Putamen (tissue), 1 donor: ENCODE measurements at regions not wholly inside any gene's neighbourhood (a gene's known extent, or its start where the extent isn't known, plus 50 kb on each side); places are given as distances from the start of the nearest gene placed in this dataset.

Experiments used
- DNase-seq: peaks from one replicate; pipeline ENCODE4 v3.0.0-alpha.2; 2016; ENCODE audit warnings: low spot score

DNA sequence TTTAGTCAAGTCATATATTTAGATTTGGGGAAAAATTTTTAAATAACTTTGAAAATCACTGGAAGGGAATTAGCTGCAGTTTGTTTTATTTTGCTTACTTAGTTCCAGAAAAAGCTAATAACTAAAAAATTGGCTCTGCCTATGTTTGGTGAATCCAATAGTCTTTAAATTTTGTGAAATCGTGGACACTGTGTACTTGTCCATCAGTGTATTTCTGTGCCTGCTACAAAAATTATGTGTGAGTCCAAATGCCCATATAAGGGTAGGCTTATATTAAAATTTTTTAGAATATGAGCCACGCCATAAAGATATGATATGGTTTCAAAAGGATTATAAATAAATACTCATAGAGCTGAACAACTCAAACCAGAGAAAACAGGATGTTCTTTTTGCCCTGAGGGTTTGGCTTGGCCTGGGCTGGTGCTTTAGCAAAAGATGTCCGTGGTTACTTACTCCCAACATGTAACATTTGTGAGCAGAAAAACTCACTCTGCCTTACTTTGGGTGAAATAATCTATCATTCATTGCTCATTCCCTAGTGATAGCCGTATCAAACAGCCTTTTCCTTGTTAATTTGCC is 133.2 kb upstream of the PRLR start:
- no peak for DNase-seq

- no peak for DNase-seq
Measured at GRCh38 chr5:35362772-35363171, 132.5 kb upstream of the PRLR start.

DNA sequence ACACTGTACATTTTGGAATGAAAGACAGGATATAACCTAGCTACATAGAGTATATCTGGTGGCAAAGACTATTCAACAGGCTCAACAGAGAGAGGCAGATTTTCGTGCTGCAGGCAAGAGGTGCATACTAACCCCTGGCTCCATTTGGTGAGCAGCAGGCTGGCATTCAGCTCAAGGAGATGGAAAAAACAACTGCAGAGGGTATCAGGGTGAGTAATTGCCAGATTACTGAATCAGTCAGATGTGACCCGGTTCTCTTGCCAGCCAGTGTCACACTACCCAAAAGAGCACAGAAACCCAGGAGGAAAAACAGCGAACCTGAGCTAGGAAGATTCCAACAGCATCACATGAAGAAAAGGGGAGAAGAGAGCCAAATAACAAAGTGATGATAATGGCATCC is 130.4 kb upstream of the PRLR start:
- DNase-seq, result no peak

GRCh38 chr5:35359859-35360258 is 129.6 kb upstream of the PRLR start:
- no peak for DNase-seq

DNA sequence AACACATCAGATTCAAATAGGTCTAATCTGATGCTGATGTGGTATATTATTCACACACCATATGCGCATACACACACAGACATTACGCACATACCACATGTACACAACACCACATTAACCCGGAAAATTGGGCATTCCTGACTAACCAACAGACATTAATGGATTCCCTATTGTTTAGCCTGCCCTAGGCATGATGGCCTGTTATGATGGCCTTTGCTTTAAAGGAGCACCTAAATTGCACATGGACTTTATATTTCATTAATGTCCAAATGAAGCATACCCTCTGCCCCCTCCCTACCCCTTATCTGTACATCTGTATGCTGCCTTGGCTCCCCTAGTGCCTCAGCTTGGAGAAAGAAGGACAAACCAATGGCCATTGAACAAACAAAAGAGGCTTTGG is 127.7 kb upstream of the PRLR start:
- no peak for DNase-seq

DNA sequence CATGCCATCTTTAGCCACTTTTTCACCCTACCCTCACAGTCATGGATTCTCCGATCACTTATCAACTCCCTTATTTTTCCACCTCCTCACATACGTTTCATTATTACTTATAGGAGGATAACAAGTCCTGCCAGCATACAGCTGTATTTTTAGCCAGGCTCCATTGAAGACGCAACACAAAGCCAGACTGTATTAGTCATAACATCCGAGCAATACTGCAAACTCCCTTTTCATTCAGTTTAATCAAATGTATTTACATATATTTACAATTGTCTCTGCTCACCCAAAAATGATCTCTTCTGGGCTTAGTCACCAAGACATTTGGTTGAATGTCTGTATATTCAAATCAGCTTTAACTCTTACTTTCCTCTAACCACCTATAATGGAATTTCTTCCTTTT is 126.4 kb upstream of the PRLR start:
- DNase-seq, result no peak

GRCh38 chr5:35354751-35355150 is 124.5 kb upstream of the PRLR start:
- DNase-seq, result no peak

DNA sequence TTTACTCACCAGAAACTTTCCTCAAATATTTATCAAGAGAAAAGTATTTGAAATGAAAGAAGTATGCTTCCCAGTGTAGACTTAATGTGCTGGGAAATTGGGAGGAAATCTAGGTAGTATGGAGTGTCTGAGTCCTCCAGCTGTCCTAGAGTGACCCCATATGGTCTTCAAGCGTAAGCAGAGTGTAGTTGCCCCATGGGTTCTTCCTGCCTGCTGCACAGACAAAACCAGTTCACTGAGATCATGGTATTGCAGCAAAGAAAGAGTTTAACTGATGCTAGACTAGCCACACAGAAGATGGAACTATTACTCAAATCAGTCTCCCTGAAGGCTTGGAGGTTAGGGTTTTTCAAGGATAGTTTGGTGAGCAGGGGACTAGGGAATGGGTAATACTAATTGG is 114.9 kb upstream of the PRLR start:
- no peak for DNase-seq

DNA sequence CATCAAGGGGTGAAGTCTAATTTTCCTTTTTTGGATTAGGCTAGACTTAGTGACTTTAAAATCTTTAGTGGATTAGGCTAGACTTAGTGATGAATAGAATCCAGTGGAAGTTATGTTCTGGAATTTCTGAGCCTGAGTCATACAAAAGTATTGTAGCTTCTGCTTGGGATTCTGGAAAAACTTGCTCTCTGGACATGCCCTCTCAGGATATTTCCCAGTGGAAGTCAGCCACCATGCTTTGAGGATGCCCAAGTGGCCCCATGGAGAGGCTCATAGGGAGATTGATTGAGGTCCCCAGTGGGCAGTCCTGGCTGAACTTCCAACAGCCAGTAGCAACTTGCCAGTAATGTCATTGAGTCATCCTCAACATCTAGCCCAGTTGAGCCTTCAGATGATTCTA is 112.4 kb upstream of the PRLR start:
- no peak for DNase-seq

DNA sequence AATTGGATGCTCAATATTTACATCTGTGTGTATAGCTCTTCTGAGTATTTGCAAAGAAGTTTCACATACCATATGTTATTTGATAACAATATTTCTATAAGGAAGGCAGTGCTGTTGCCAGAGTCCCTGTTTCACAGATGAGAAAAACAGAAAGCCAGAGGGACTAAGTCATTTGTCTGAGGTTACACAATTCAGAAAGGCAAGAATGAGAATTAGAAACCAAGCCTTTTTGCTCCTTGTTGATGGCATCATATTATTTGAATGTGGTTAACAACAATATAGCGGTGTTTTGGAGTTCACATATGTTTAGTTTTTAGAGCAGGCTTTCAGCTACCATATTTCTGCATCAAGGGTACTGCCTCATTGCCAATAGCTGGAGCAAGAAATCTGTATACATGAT is 110.9 kb upstream of the PRLR start:
- DNase-seq, result no peak

- DNase-seq, result no peak
Measured at GRCh38 chr5:35339616-35340100, 109.4 kb upstream of the PRLR start.

GRCh38 chr5:35339006-35339405 is 108.7 kb upstream of the PRLR start:
- no peak for DNase-seq

GRCh38 chr5:35338157-35338453 is 107.8 kb upstream of the PRLR start:
- DNase-seq, result no peak

- DNase-seq, result no peak
Measured at GRCh38 chr5:35337340-35338156, 107.3 kb upstream of the PRLR start.

DNA sequence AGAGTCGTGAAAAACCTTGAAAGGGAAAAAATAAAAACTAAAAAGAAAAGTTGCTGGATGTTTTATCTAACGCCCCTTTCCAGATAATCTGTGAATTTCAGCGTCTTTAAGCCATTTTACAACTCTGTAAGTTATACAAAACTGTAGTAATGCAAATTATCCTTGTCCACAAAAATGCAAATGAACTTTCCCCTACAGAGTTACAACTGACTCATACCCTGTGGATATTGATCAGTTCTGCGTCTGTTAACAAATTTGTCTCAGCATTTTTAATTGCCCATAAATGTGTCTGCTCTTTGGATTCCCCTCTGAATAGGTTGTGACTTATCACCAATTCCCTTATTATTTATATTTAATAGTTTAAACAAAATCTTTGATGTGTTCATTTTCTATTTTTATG is 105.9 kb upstream of the PRLR start:
- DNase-seq, result no peak

DNA sequence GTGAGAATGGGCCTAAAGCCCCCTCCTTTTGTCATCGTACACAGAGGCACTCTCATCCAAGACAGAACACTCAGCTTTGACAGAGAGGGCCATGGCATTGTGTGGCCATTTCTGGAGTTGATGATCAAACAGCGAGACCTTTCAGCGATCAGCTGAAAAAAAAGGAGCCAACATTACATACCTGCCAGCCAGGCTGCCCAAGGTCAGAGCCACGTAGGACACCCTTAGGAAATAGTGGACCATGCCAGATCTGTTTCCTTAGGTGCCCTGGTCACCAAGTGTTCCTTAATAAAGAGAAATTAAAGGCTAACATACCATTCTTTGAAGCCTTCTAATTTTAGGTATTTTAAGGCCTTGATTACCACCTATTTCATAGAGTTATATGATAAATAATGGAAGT is 105.5 kb upstream of the PRLR start:
- no peak for DNase-seq

- DNase-seq, result no peak
Measured at GRCh38 chr5:35333366-35333765, 103.1 kb upstream of the PRLR start.

DNA sequence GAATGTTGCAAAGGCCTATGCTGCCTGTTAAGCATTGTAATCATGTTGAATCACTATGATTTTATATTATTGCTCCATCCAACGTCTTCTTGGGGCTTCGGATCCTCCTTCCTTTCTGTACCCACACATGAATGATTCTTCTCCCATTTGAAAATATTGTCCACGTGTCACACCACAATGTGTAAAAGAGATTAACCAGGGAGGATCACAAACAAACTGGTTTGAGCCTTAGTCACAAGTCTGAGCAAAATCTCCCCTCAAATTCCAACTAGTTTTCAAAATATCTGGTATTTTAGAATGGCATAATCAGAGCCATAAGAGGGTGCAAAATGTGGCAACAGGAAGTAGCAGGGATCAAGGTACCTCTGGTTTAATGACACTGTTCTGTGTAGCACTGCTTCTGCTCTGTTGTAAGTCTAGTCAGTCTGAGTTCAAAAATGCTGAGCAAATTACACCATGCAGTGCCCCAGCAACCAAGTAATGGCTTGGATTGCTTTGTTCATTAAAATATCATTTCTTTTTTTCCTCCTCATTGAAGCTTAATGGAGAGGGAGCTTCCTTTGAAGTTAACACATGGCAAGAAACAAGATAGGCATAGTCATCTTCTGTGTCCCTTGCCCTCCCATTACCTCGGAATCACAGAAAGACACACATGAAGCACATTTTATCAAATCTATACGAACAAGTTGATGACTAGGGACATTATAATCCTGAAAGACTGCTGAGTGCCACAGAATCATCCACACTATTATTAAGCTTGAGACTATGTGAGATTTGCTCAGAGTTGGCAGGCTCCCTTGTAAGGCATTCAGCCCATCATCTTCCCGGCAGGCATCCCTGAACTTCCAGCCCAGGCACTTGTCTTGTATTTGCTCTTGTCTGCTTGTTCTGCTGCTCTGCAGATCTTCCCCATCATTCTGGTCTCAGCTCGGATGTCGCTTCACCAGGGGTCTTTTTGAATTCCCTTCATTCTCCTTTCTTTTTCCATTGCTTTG is 102.0 kb upstream of the PRLR start:
- DNase-seq, result no peak

DNA sequence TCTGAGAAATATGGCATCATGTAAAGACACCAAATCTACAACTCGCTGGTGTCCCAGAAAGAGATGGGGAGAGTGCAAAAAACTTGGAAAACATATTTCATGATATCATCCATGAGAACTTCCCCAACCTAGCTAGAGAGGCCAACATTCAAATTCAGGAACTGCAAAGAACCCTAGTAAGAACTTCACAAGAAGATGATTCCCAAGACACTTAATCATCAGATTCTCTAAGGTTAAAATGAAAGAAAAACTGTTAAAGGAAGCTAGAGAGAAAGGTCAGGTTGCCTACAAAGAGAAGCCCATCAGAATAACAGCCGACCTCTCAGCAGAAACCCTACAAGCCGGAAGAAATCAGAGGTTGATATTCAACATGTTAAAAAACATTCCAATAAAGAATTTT is 95.5 kb upstream of the PRLR start:
- no peak for DNase-seq

- DNase-seq, result no peak
Measured at GRCh38 chr5:35324679-35325078, 94.4 kb upstream of the PRLR start.

- no peak for DNase-seq
Measured at GRCh38 chr5:35324201-35324600, 93.9 kb upstream of the PRLR start.

GRCh38 chr5:35320029-35320428 is 89.7 kb upstream of the PRLR start:
- no peak for DNase-seq
